ENCODE measurements at regions not wholly inside any gene's neighbourhood (a gene's known extent, or its start where the extent isn't known, plus 50 kb on each side); places are given as distances from the start of the nearest gene placed in this dataset.

DNA sequence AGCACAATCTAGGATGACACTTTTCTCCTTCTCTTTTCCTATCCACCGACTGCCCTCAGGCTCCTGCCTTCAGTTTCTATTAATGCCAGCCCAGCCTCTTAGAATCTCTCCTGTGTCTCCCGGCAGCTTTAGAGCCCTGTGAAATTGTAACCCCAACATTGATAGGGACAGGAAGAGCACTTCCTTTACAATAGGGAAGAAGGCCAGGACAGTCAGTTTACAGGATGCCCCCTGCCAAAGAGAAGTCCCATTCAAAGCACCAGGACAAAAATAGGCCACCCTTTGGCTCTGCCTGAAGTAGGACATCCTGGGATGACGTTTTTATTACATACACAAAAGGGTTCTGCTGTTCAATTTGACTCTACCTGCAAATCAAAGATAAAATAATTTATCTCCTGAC is 64.7 kb upstream of the ANK3 start:
- TF ChIP-seq, protein P1, sequence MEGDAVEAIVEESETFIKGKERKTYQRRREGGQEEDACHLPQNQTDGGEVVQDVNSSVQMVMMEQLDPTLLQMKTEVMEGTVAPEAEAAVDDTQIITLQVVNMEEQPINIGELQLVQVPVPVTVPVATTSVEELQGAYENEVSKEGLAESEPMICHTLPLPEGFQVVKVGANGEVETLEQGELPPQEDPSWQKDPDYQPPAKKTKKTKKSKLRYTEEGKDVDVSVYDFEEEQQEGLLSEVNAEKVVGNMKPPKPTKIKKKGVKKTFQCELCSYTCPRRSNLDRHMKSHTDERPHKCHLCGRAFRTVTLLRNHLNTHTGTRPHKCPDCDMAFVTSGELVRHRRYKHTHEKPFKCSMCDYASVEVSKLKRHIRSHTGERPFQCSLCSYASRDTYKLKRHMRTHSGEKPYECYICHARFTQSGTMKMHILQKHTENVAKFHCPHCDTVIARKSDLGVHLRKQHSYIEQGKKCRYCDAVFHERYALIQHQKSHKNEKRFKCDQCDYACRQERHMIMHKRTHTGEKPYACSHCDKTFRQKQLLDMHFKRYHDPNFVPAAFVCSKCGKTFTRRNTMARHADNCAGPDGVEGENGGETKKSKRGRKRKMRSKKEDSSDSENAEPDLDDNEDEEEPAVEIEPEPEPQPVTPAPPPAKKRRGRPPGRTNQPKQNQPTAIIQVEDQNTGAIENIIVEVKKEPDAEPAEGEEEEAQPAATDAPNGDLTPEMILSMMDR (IDR thresholded peaks at IDR 0.05; ENCODE audit: insufficient read depth, low read length, poor library complexity, severe bottlenecking) = no peak
- DNase-seq (ENCODE audit: low read depth) = no peak
- no peaks in the 10 kb centered on the region for H3K36me3 ChIP-seq (ENCODE audit: control insufficient read depth, insufficient read depth, low read length)
- no peak overlapping the region for H3K4me3 ChIP-seq (ENCODE audit: low read depth, low read length)
- no peaks in the 10 kb centered on the region for H3K27me3 ChIP-seq (ENCODE audit: control insufficient read depth, insufficient read depth, low read length)

DNA sequence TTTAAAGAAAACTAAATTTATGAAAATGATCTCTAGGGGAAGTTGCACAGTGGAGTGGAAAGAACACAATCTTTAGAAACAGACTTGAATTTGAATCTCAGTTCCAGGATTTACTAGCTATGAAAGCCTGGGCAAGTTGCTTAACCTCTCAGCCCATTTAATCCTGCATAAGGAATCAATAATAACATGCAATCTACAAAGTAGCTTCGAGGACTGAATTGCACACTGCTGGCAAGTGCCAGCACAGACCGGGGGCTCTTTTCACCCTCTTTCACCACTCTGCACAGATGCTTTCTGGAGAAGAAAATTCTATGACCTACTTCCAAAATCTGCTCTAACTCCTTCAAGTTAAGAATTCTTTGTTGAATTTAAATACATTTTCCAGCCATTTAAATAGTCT is 63.4 kb upstream of the ANK3 start:
- Histone ChIP-seq H3K27me3 (ENCODE audit: control insufficient read depth, insufficient read depth, low read length) (no peaks in the 10 kb centered on the region), H3K4me3 (ENCODE audit: low read depth, low read length) (no peak overlapping the region), H3K36me3 (ENCODE audit: control insufficient read depth, insufficient read depth, low read length) (no peaks in the 10 kb centered on the region)
- DNase-seq (ENCODE audit: low read depth) = no peak
- TF ChIP-seq, protein P1 (IDR thresholded peaks at IDR 0.05; ENCODE audit: insufficient read depth, low read length, poor library complexity, severe bottlenecking) = no peak

DNA sequence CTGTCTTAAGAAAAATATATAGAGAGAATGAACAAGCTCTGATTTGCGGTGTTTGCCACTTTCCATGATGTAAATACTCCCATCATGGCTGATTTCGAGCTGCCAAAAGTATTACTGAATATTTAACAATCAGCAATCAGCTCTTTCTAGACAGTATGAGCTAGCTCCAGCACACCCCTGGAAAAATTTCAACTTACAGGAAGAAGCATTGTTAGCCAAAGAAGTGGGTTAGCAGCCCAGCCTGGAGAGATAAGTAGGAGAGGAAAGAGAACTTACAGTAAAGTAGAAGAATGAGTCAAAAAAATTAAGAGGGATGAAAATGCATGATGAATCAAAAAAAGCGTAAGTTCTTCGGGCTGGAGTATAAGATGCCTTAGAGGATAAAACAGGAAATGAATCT is 60.6 kb upstream of the ANK3 start:
- no peak for DNase-seq (ENCODE audit: low read depth)
- H3K4me3 ChIP-seq (ENCODE audit: low read depth, low read length) = no peak overlapping the region
- H3K36me3 ChIP-seq (ENCODE audit: control insufficient read depth, insufficient read depth, low read length) = no peaks in the 10 kb centered on the region
- H3K27me3 ChIP-seq (ENCODE audit: control insufficient read depth, insufficient read depth, low read length) = no peaks in the 10 kb centered on the region
- TF ChIP-seq, protein P1 (IDR thresholded peaks at IDR 0.05; ENCODE audit: insufficient read depth, low read length, poor library complexity, severe bottlenecking) = no peak

DNA sequence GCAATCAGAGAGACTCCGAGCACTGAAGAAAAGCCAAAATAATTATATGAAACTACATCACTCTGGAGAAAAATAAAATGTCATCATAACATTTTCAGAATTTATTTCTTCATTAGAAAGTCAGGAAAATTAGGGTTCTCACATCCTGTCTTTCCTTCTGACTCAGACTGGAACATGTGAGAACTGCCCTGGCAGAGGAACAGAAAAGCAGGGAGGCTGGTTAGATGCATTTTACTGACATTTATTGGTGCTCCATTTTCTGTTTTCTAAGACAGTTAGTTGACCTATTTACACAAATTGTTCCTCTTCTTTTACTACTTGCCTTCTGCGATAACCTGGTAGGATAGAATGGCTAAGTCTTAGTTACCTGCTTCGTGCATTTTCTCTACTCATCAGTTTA is 58.6 kb upstream of the ANK3 start:
- H3K36me3 ChIP-seq (ENCODE audit: control insufficient read depth, insufficient read depth, low read length) = no peaks in the 10 kb centered on the region
- TF ChIP-seq, protein P1 (IDR thresholded peaks at IDR 0.05; ENCODE audit: insufficient read depth, low read length, poor library complexity, severe bottlenecking) = no peak
- H3K27me3 ChIP-seq (ENCODE audit: control insufficient read depth, insufficient read depth, low read length) = no peaks in the 10 kb centered on the region
- H3K4me3 ChIP-seq (ENCODE audit: low read depth, low read length) = no peak overlapping the region
- no peak for DNase-seq (ENCODE audit: low read depth)

DNA sequence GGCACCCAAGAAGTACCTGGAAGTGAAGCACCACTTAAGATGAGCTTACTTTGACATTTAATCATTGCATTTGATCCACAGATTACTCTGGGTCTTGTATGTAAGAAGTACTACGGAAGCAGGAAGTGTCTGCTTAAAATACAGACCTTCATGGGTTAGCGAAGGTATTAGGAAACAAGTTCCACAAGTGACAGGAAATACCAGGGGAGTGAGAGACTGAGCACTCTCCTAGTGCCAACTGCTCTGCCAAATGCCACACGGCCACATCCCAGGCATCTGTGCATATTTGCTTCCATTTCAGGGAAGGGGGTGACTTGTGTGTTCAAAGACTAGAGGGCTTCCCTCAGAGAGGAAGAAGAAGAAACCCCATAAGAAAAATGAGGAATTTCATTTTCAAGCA is 57.2 kb upstream of the ANK3 start:
- TF ChIP-seq, protein P1 (IDR thresholded peaks at IDR 0.05; ENCODE audit: insufficient read depth, low read length, poor library complexity, severe bottlenecking) = no peak
- peak; percentile 26 for DNase-seq (ENCODE audit: low read depth)
- Histone ChIP-seq H3K36me3 (ENCODE audit: control insufficient read depth, insufficient read depth, low read length) (no peaks in the 10 kb centered on the region), H3K4me3 (ENCODE audit: low read depth, low read length) (no peak overlapping the region), H3K27me3 (ENCODE audit: control insufficient read depth, insufficient read depth, low read length) (no peaks in the 10 kb centered on the region)

DNA sequence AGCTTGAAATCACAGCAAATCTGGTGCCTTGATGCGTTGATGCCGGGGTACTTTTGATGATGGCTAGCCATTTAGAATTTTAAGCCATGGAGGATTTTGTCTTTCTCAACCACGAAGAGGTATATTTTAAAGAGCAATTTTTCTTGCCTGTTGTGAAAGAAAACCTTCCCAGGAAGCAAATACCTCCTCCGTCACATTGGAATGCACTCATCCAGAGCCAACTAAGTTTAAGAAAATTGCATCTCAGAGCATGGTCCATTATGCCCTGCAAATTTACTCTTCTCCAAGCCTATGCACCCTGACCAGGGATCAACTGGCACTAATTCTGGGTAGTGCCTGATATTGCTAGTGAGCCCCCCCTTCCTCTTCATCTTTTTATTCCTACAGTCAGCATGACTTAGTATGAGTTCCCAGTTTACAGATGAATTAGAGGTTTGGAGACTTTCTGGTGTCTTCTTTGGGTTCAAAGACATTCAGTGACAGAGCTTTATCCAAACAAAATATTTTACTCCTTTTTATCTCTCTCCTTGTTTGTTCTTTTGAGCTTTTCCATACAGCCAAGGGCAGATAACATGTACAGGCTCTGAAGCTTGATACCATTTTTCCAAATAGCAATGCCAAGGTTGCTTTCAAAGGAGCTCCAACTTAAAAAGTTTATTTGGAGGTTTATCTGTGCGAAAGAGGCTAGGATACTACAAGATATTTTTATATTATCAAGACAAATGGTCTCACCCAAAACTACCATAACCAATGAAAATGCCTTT is 56.6 kb upstream of the ANK3 start:
- TF ChIP-seq, protein P1 (IDR thresholded peaks at IDR 0.05; ENCODE audit: insufficient read depth, low read length, poor library complexity, severe bottlenecking) = no peak
- Histone ChIP-seq H3K4me3 (ENCODE audit: low read depth, low read length) (no peak overlapping the region), H3K27me3 (ENCODE audit: control insufficient read depth, insufficient read depth, low read length) (no peaks in the 10 kb centered on the region), H3K36me3 (ENCODE audit: control insufficient read depth, insufficient read depth, low read length) (no peaks in the 10 kb centered on the region)
- DNase-seq (ENCODE audit: low read depth) = no peak

All from kidney epithelial cell (primary cell).